OCI-LY7 (cell line): ENCODE measurements at regions not wholly inside any gene's neighbourhood (a gene's known extent, or its start where the extent isn't known, plus 50 kb on each side); places are given as distances from the start of the nearest gene placed in this dataset.

Experiments used
- BruUV-seq: library from RNA; stranded (reverse); fragments of 400-500 nt; replicated peaks from 2 replicates; lab custom pipeline; 2021; lab: Mats Ljungman, UMichigan
- CTCF ChIA-PET: fragments of 300-600 bp; sonication (Branson Sonifier 250); formaldehyde crosslinking; loops from one replicate; lab custom pipeline; 2022; ENCODE audit warnings: antibody characterized with exemption; ENCODE audit not compliant: unreplicated experiment; lab: Charles Lee
- POLR2A ChIA-PET: fragments of 300-600 bp; sonication (Branson Sonifier 250); formaldehyde crosslinking; loops from one replicate; lab custom pipeline; 2022; ENCODE audit warnings: antibody characterized with exemption; lab: Charles Lee
- DNase-seq: peaks from one replicate; pipeline ENCODE4 v3.0.0-alpha.2; 2015; ENCODE audit warnings: low spot score
- H2AFZ ChIP-seq: fragments of 200-600 bp; sonication (generic), shearing (Covaris generic); 2 replicates; pipeline ENCODE4 v1.6.1; 2014; ENCODE audit warnings: mild to moderate bottlenecking, antibody characterized with exemption, low read length, moderate library complexity
- H3K27ac ChIP-seq: fragments of 200-600 bp; sonication (generic); 2 replicates; pipeline ENCODE4 v1.5.1; 2014; ENCODE audit warnings: mixed run types, low read depth, mild to moderate bottlenecking, moderate library complexity, low read length, inconsistent platforms; ENCODE audit not compliant: poor library complexity, severe bottlenecking
- H3K36me3 ChIP-seq: fragments of 200-600 bp; sonication (generic); 2 replicates; pipeline ENCODE4 v1.6.1; 2014; ENCODE audit warnings: mild to moderate bottlenecking, antibody characterized with exemption, low read length, moderate library complexity, mixed read lengths; ENCODE audit not compliant: insufficient read depth
- H3K4me1 ChIP-seq: fragments of 200-600 bp; sonication (generic); 2 replicates; pipeline ENCODE4 v1.5.1; 2014; ENCODE audit warnings: mild to moderate bottlenecking, low read length; ENCODE audit not compliant: insufficient read depth, poor library complexity, severe bottlenecking
- H3K4me2 ChIP-seq: fragments of 200-600 bp; sonication (generic); 2 replicates; pipeline ENCODE4 v1.6.1; 2014; ENCODE audit warnings: mild to moderate bottlenecking, low read length
- H3K4me3 ChIP-seq: fragments of 200-600 bp; sonication (generic); 2 replicates; pipeline ENCODE4 v1.5.1; 2014; ENCODE audit warnings: mild to moderate bottlenecking, low read depth, low read length; ENCODE audit not compliant: poor library complexity, severe bottlenecking
- H3K79me2 ChIP-seq: fragments of 200-600 bp; sonication (generic); 2 replicates; pipeline ENCODE4 v1.6.1; 2016; ENCODE audit warnings: low read depth, mild to moderate bottlenecking, low read length, moderate library complexity, mixed read lengths; ENCODE audit not compliant: insufficient read depth
- H3K9me2 ChIP-seq: fragments of 200-600 bp; sonication (generic); 2 replicates; pipeline ENCODE4 v1.6.1; 2016; ENCODE audit warnings: mild to moderate bottlenecking, low read length, mixed read lengths; ENCODE audit not compliant: insufficient read depth
- H3K9me3 ChIP-seq: fragments of 200-600 bp; sonication (generic); 2 replicates; pipeline ENCODE4 v1.6.1; 2014; ENCODE audit warnings: mild to moderate bottlenecking, mixed run types, low read length, mixed read lengths
- H4K20me1 ChIP-seq: fragments of 200-600 bp; sonication (generic); 2 replicates; pipeline ENCODE4 v1.6.1; 2014; ENCODE audit warnings: mild to moderate bottlenecking, antibody characterized with exemption, low read length, moderate library complexity, mixed read lengths; ENCODE audit not compliant: insufficient read depth
- CTCF ChIP-seq: fragments of 200-600 bp; sonication (generic); conservative IDR thresholded peaks from 2 replicates; pipeline ENCODE4 v1.5.1; 2014; ENCODE audit warnings: mild to moderate bottlenecking, antibody characterized with exemption, low read length, moderate library complexity, mixed read lengths
- EZH2phosphoT487 ChIP-seq: fragments of 200-600 bp; sonication (generic); IDR thresholded peaks from 2 replicates; pipeline ENCODE4 v1.6.1; 2018; ENCODE audit warnings: low read depth, borderline replicate concordance, mild to moderate bottlenecking, mixed run types, antibody characterized with exemption, low read length, moderate library complexity, mixed read lengths
- intact Hi-C: fragments of 100-400 bp; cut with micrococcal nuclease; formaldehyde crosslinking; loops from one replicate; pipeline ENCODE4 v1.10.0; 2022; ENCODE audit not compliant: unreplicated experiment

DNA sequence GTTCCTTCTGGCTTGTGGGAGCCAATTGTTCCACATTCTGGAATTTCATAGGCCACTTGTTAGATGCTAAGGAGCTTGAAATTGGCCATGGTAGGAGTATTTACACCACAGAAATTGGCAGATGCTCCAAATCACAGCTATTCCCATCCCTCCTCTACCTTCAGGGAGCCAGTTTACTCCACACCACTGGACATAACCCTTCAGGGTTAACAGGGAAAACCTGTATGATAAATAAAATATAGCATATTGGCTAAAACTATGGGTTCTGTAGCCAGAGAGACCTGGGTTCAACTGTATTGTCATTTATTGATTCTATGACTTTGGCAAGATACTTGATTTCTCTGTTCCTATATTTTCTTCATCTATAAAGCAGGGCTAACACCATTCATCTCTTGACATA, 384.2 kb upstream of the PROK2 start:
- BruUV-seq: no TSS peak

GRCh38 chr3:72165808-72166207, 380.9 kb upstream of the PROK2 start:
- ChIA-PET CTCF (interaction anchor here (1.1 kb wide), 1 partner anchor 64 kb away, joined by 3 read pairs; no protein-coding TSS in a partner anchor), POLR2A (interaction anchor here (0.6 to 1.6 kb wide), 13 partner anchors 9 to 597 kb away, joined by 3 to 7 read pairs (median 4); no protein-coding TSS in a partner anchor)
- Histone ChIP-seq H3K9me2 (no peaks in the 10 kb centered on the region), H2AFZ (no peak overlapping the region), H3K9me3 (no peaks in the 10 kb centered on the region), H3K4me2 (peak overlapping the region; percentile 69), H3K27ac (peak overlapping the region; percentile 90), H4K20me1 (no peaks in the 10 kb centered on the region), H3K4me1 (peaks cover 52% of the 10 kb centered on the region), H3K36me3 (no peaks in the 10 kb centered on the region), H3K4me3 (no peak overlapping the region), H3K79me2 (no peaks in the 10 kb centered on the region)
- no TSS peak for BruUV-seq
- no peak for TF ChIP-seq CTCF
- no peak for TF ChIP-seq EZH2phosphoT487
- no peak for DNase-seq
- intact Hi-C loops: no loop called here

More for the DNA sequence above, 384.2 kb upstream of the PROK2 start:
- H3K79me2 ChIP-seq: no peaks in the 10 kb centered on the region
- no peak for DNase-seq
- POLR2A ChIA-PET: interaction anchor here (0.6 to 2.2 kb wide), 3 partner anchors 8 to 190 kb away, joined by 3 to 8 read pairs (median 4); no protein-coding TSS in a partner anchor
- CTCF ChIA-PET: no interaction called here
- no peak overlapping the region for H2AFZ ChIP-seq
- peaks cover 31% of the 10 kb centered on the region for H3K4me1 ChIP-seq
- no peaks in the 10 kb centered on the region for H4K20me1 ChIP-seq
- no peaks in the 10 kb centered on the region for H3K9me3 ChIP-seq
- H3K27ac ChIP-seq: no peak overlapping the region
- H3K4me3 ChIP-seq: no peak overlapping the region
- H3K36me3 ChIP-seq: no peaks in the 10 kb centered on the region; the same call in 1 of the 2 replicates
- intact Hi-C loops: no loop called here
- H3K9me2 ChIP-seq: no peaks in the 10 kb centered on the region
- TF ChIP-seq EZH2phosphoT487 (no peak), CTCF (no peak)
- H3K4me2 ChIP-seq: no peak overlapping the region

- Histone ChIP-seq H3K27ac (peak overlapping the region; percentile 90), H3K36me3 (no peaks in the 10 kb centered on the region), H3K79me2 (no peaks in the 10 kb centered on the region), H2AFZ (no peak overlapping the region), H3K9me2 (no peaks in the 10 kb centered on the region), H3K4me1 (peaks cover 52% of the 10 kb centered on the region), H3K4me3 (peak overlapping the region; percentile 45), H3K4me2 (peak overlapping the region; percentile 69), H3K9me3 (no peaks in the 10 kb centered on the region), H4K20me1 (no peaks in the 10 kb centered on the region)
- BruUV-seq: no TSS peak
- TF ChIP-seq CTCF: no peak; the same call in 1 of the 2 replicates
- no peak for TF ChIP-seq EZH2phosphoT487
- CTCF ChIA-PET: interaction anchor here (0.7 to 1.1 kb wide), 2 partner anchors 64 to 105 kb away, joined by 3 read pairs; no protein-coding TSS in a partner anchor
- intact Hi-C loops: no loop called here
- POLR2A ChIA-PET: interaction anchor here (0.6 to 2.7 kb wide), 12 partner anchors 9 to 597 kb away, joined by 3 to 24 read pairs (median 4); no protein-coding TSS in a partner anchor
- no peak for DNase-seq
Observed at GRCh38 chr3:72165317-72165716, 380.4 kb upstream of the PROK2 start.
